H1 (cell line): ENCODE measurements at regions not wholly inside any gene's neighbourhood (a gene's known extent, or its start where the extent isn't known, plus 50 kb on each side); places are given as distances from the start of the nearest gene placed in this dataset.

ENCODE experiments used
- CTCF ChIA-PET: fragments of 300-600 bp; sonication (Branson Sonifier 250); formaldehyde crosslinking; loops from one replicate; lab custom pipeline; 2021; ENCODE audit not compliant: partially characterized antibody; lab: Charles Lee
- POLR2A ChIA-PET: fragments of 300-600 bp; sonication (Branson Sonifier 250); formaldehyde crosslinking; loops from one replicate; lab custom pipeline; 2021; ENCODE audit warnings: inconsistent platforms; ENCODE audit not compliant: partially characterized antibody; lab: Charles Lee
- DNase-seq, 2 experiments: peaks; one replicate each; pipeline versions ENCODE4 v3.0.0 to v3.0.0-alpha.2; 2010 to 2022; ENCODE audit warnings: low spot score in 2 of 2, low read depth in 1 of 2, mixed read lengths in 1 of 2
- FAIRE-seq: peaks from 2 replicates; lab custom pipeline; 2011; peaks lifted over from hg19 to GRCh38; lab: Jason Lieb, UNC
- H2AFZ ChIP-seq: 2 replicates; pipeline ENCODE4 v1.8.1; 2012; ENCODE audit warnings: low read length, inconsistent platforms
- H2AK5ac ChIP-seq: 2 replicates; pipeline ENCODE4 v1.6.1; 2013; ENCODE audit warnings: low read depth, low read length
- H2BK120ac ChIP-seq: replicated peaks from 2 replicates; pipeline ENCODE3; 2013; ENCODE audit warnings: low read depth, low read length, inconsistent platforms
- H2BK12ac ChIP-seq: 2 replicates; pipeline ENCODE4 v1.6.1; 2013; ENCODE audit warnings: low read depth, low read length
- H2BK15ac ChIP-seq: 2 replicates; pipeline ENCODE4 v1.6.1; 2013; ENCODE audit warnings: low read length
- H2BK20ac ChIP-seq: 2 replicates; pipeline ENCODE4 v1.6.1; 2013; ENCODE audit warnings: low read length
- H2BK5ac ChIP-seq: 2 replicates; pipeline ENCODE4 v1.6.1; 2013; ENCODE audit warnings: low read depth, low read length
- H3K14ac ChIP-seq: 2 replicates; pipeline ENCODE4 v1.6.1; 2013; ENCODE audit warnings: inconsistent platforms; ENCODE audit not compliant: insufficient read length
- H3K18ac ChIP-seq: 2 replicates; pipeline ENCODE4 v1.6.1; 2013; ENCODE audit warnings: low read length; ENCODE audit errors: extremely low read depth
- H3K23ac ChIP-seq: 2 replicates; pipeline ENCODE4 v1.6.1; 2013; ENCODE audit warnings: inconsistent platforms; ENCODE audit not compliant: insufficient read length
- H3K23me2 ChIP-seq: 2 replicates; pipeline ENCODE4 v1.6.1; 2013; ENCODE audit warnings: low read depth, low read length
- H3K27ac ChIP-seq: 2 replicates; pipeline ENCODE4 v1.6.1; 2011; ENCODE audit warnings: low read depth, low read length, inconsistent platforms
- H3K27me3 ChIP-seq, 4 experiments: replicated peaks in 1 of 4; 1 replicate in 1 of 4; 2 replicates in 3 of 4; pipeline versions ENCODE4 v1.6.1 to v1.8.1; 2011 to 2013; ENCODE audit warnings: low read length in 3 of 4, mild to moderate bottlenecking in 3 of 4, inconsistent platforms in 2 of 4, mixed read lengths in 2 of 4, moderate library complexity in 1 of 4; ENCODE audit not compliant: control insufficient read depth in 3 of 4, insufficient read depth in 3 of 4; ENCODE audit errors: extremely low read depth in 1 of 4
- H3K36me3 ChIP-seq, 4 experiments: 2 replicates each; pipeline versions ENCODE4 v1.6.1 to v1.8.1; 2011 to 2013; ENCODE audit warnings: mild to moderate bottlenecking in 4 of 4, low read length in 3 of 4, moderate library complexity in 2 of 4, control low read depth in 1 of 4, inconsistent platforms in 1 of 4; ENCODE audit not compliant: insufficient read depth in 4 of 4, control insufficient read depth in 2 of 4
- H3K4ac ChIP-seq: replicated peaks from 2 replicates; pipeline ENCODE3; 2013; ENCODE audit warnings: low read length, low read depth, mixed read lengths, inconsistent platforms; ENCODE audit not compliant: insufficient read length
- H3K4me1 ChIP-seq, 4 experiments: replicated peaks in 1 of 4; 1 replicate in 1 of 4; 2 replicates in 3 of 4; pipeline versions ENCODE4 v1.6.1 to v1.8.1; 2011 to 2013; ENCODE audit warnings: low read length in 3 of 4, inconsistent platforms in 2 of 4, mixed read lengths in 1 of 4; ENCODE audit not compliant: insufficient read depth in 4 of 4, control insufficient read depth in 3 of 4
- H3K4me2 ChIP-seq, 2 experiments: 2 replicates each; pipeline versions ENCODE4 v1.6.1 to v1.8.1; 2011 to 2013; ENCODE audit warnings: low read depth in 2 of 2, low read length in 2 of 2, control low read depth in 1 of 2, inconsistent platforms in 1 of 2, mild to moderate bottlenecking in 1 of 2; ENCODE audit not compliant: insufficient read depth in 1 of 2
- H3K4me3 ChIP-seq, 4 experiments: fragments of 200-600, 300-600 bp in 1 of 4; sonication (generic), shearing (Covaris generic), sonication (Bioruptor Twin) in 1 of 4; 2 replicates each; pipeline versions ENCODE4 v1.5.1 to v1.8.1; 2011 to 2016; ENCODE audit warnings: low read length in 4 of 4, low read depth in 3 of 4, control low read depth in 2 of 4, inconsistent platforms in 2 of 4, mild to moderate bottlenecking in 2 of 4, mixed read lengths in 1 of 4, moderate library complexity in 1 of 4; ENCODE audit not compliant: insufficient read depth in 2 of 4; ENCODE audit errors: extremely low read depth in 1 of 4
- H3K56ac ChIP-seq: replicated peaks from 2 replicates; pipeline ENCODE3; 2013; ENCODE audit warnings: low read depth, mild to moderate bottlenecking, mixed read lengths, low read length, inconsistent platforms; ENCODE audit not compliant: insufficient read length
- H3K79me1 ChIP-seq: 2 replicates; pipeline ENCODE4 v1.6.1; 2013; ENCODE audit warnings: low read depth, low read length, control low read depth
- H3K79me2 ChIP-seq, 2 experiments: 2 replicates each; pipeline versions ENCODE4 v1.6.1 to v1.8.1; 2012 to 2013; ENCODE audit warnings: low read length in 2 of 2, mild to moderate bottlenecking in 2 of 2, inconsistent platforms in 1 of 2; ENCODE audit not compliant: insufficient read depth in 2 of 2, control insufficient read depth in 1 of 2
- H3K9ac ChIP-seq, 4 experiments: replicated peaks in 1 of 4; 1 replicate in 1 of 4; 2 replicates in 3 of 4; pipeline versions ENCODE4 v1.6.1 to v1.8.1; 2011 to 2013; ENCODE audit warnings: low read depth in 3 of 4, low read length in 3 of 4, control low read depth in 2 of 4, mild to moderate bottlenecking in 2 of 4, moderate library complexity in 2 of 4, inconsistent platforms in 1 of 4; ENCODE audit errors: extremely low read depth in 1 of 4
- H3K9me3 ChIP-seq, 2 experiments: 2 replicates each; pipeline versions ENCODE4 v1.6.1 to v1.8.1; 2012 to 2013; ENCODE audit warnings: mild to moderate bottlenecking in 2 of 2, moderate library complexity in 2 of 2, control low read depth in 1 of 2, inconsistent platforms in 1 of 2, low read depth in 1 of 2, low read length in 1 of 2, mixed read lengths in 1 of 2; ENCODE audit not compliant: insufficient read depth in 2 of 2
- H4K20me1 ChIP-seq, 2 experiments: replicated peaks in 1 of 2; 2 replicates each; pipeline versions ENCODE3 to v1.8.1; 2011 to 2013; ENCODE audit warnings: inconsistent platforms in 2 of 2, low read length in 2 of 2, mild to moderate bottlenecking in 1 of 2; ENCODE audit not compliant: insufficient read depth in 2 of 2, control insufficient read depth in 1 of 2
- H4K5ac ChIP-seq: 2 replicates; pipeline ENCODE4 v1.6.1; 2013; ENCODE audit warnings: low read length, low read depth, mixed read lengths, inconsistent platforms; ENCODE audit not compliant: insufficient read length
- H4K8ac ChIP-seq: 2 replicates; pipeline ENCODE4 v1.8.0; 2013; ENCODE audit warnings: mild to moderate bottlenecking, moderate library complexity, low read length, inconsistent platforms; ENCODE audit not compliant: insufficient read depth; ENCODE audit errors: extremely low read depth
- H4K91ac ChIP-seq: replicated peaks from 2 replicates; pipeline ENCODE3; 2013; ENCODE audit warnings: low read length, mixed read lengths, inconsistent platforms; ENCODE audit not compliant: insufficient read length
- CREB1 ChIP-seq: IDR thresholded peaks from 2 replicates; pipeline ENCODE4 v1.6.1; 2012; ENCODE audit warnings: inconsistent platforms
- EGR1 ChIP-seq: IDR thresholded peaks from 2 replicates; pipeline ENCODE4 v1.6.1; 2011; ENCODE audit warnings: low read depth, low read length, borderline replicate concordance
- FOSL1 ChIP-seq: IDR thresholded peaks from 2 replicates; pipeline ENCODE4 v1.6.1; 2011; ENCODE audit warnings: mild to moderate bottlenecking, low read depth, low read length, moderate library complexity; ENCODE audit not compliant: insufficient read depth
- GABPA ChIP-seq: IDR thresholded peaks from 2 replicates; pipeline ENCODE4 v1.6.1; 2011; ENCODE audit warnings: mild to moderate bottlenecking, low read length, moderate library complexity, borderline replicate concordance; ENCODE audit not compliant: insufficient read depth
- SIX5 ChIP-seq: IDR thresholded peaks from 2 replicates; pipeline ENCODE4 v1.6.1; 2011; ENCODE audit warnings: mild to moderate bottlenecking, low read depth, low read length
- WGBS, 2 experiments: shearing (Covaris generic) in 1 of 2; methylation state at CpG; one replicate each; pipeline versions ENCODE4 v1.1.6 to v1.1.7; 2013 to 2015; ENCODE audit warnings: low lambda C conversion rate in 2 of 2, mixed read lengths in 2 of 2, inconsistent platforms in 1 of 2, low coverage in 1 of 2, missing lambda C conversion rate in 1 of 2; ENCODE audit not compliant: insufficient replicate concordance in 2 of 2, insufficient coverage in 1 of 2, insufficient read length in 1 of 2; ENCODE audit errors: extremely low coverage in 1 of 2, missing lambda C conversion rate in 1 of 2; 5-methylcytosine and 5-hydroxymethylcytosine counted together

GRCh38 chr15:58330741-58331559 is 100.8 kb upstream of the LIPC start:
- Histone ChIP-seq H2BK12ac (peak overlapping the region; percentile 60; the same call in 1 of the 2 replicates), H3K36me3 (no peaks in the 10 kb centered on the region), H3K4me2 (no peak overlapping the region), H2BK5ac (peak overlapping the region; percentile 73; the same call in 1 of the 2 replicates), H3K4ac (no peak overlapping the region), H4K20me1 (no peaks in the 10 kb centered on the region), H2AK5ac (no peak overlapping the region), H3K4me1 (peaks cover 10 to 26% (median 16%) of the 10 kb centered on the region in 4 experiments; a peak in 6 of 7 replicates), H3K14ac (no peak overlapping the region), H2BK20ac (0 out of 2 replicates have a peak overlapping the region, but pooled peaks have one; percentile 57), H3K23ac (no peak overlapping the region), H3K79me2 (no peaks in the 10 kb centered on the region), H3K9ac (no peak overlapping the region), H2BK120ac (no peak overlapping the region), H3K18ac (0 out of 2 replicates have a peak overlapping the region, but pooled peaks have one; percentile 53), H3K27me3 (no peaks in the 10 kb centered on the region), H3K27ac (no peak overlapping the region), H2AFZ (peak overlapping the region; percentile 36), H3K9me3 (peaks cover 2 to 11% of the 10 kb centered on the region in 2 experiments; a peak in 3 of 4 replicates), H4K91ac (no peak overlapping the region), H2BK15ac (no peak overlapping the region), H3K23me2 (no peaks in the 10 kb centered on the region; the same call in 1 of the 2 replicates), H3K4me3 (no peak overlapping the region), H4K5ac (no peak overlapping the region), H3K79me1 (no peaks in the 10 kb centered on the region), H4K8ac (no peak overlapping the region; the same call in 1 of the 2 replicates), H3K56ac (no peak overlapping the region)
- TF ChIP-seq CREB1 (no peak), GABPA (no peak), SIX5 (no peak), FOSL1 (no peak), EGR1 (no peak)
- CTCF ChIA-PET = interaction anchor here (0.7 to 2.5 kb wide), 3 partner anchors 22 to 1508 kb away, joined by 3 to 14 read pairs (median 3); no protein-coding TSS in a partner anchor
- WGBS, 2 experiments = 68% methylated on average over 8 of the region's 8 CpGs; no CpG with 5 or more reads in 1 of the 2 experiments
- POLR2A ChIA-PET = interaction anchor here (1.3 kb wide), 1 partner anchor 419 kb away, joined by 4 read pairs; the partner anchor contains the start of gene ADAM10
- DNase-seq = no peak
- FAIRE-seq = no peak
